SK-N-SH (cell line): ENCODE measurements at regions not wholly inside any gene's neighbourhood (a gene's known extent, or its start where the extent isn't known, plus 50 kb on each side); places are given as distances from the start of the nearest gene placed in this dataset.

ENCODE experiments used
- CTCF ChIA-PET: fragments of 300-600, 350-600 bp; formaldehyde crosslinking; extraction: SDS; loops from one replicate; lab custom pipeline; 2021; lab: Yijun Ruan, JAX
- POLR2A ChIA-PET: fragments of 350-600 bp; sonication (Branson Sonifier 250); formaldehyde crosslinking; extraction: SDS; loops from one replicate; lab custom pipeline; 2020; ENCODE audit warnings: antibody characterized with exemption, inconsistent platforms; lab: Yijun Ruan, JAX
- DNase-seq: peaks from one replicate; pipeline ENCODE4 v3.0.0; 2012
- H2AFZ ChIP-seq: fragments of 200-600 bp; sonication (generic); 2 replicates; pipeline ENCODE4 v1.8.1; 2016; ENCODE audit warnings: antibody characterized with exemption, mild to moderate bottlenecking, low read depth
- H3F3A ChIP-seq: fragments of 200-600 bp; sonication (generic); replicated peaks from 2 replicates; pipeline ENCODE3; 2016; ENCODE audit warnings: antibody characterized with exemption, mild to moderate bottlenecking; ENCODE audit not compliant: insufficient read depth
- H3K27ac ChIP-seq, 2 experiments: fragments of 200-500 bp in 1 of 2; fragments of 200-600 bp in 1 of 2; sonication (Bioruptor generic) in 1 of 2; sonication (generic), shearing (Covaris generic) in 1 of 2; 2 replicates each; pipeline versions ENCODE4 v1.5.1 to v1.6.1; 2014 to 2016; ENCODE audit warnings: low read depth in 2 of 2, inconsistent platforms in 1 of 2, low read length in 1 of 2, mild to moderate bottlenecking in 1 of 2, mixed read lengths in 1 of 2
- H3K27me3 ChIP-seq: fragments of 200-600 bp; sonication (generic), shearing (Covaris generic); 2 replicates; pipeline ENCODE4 v1.6.1; 2016; ENCODE audit warnings: mixed run types; ENCODE audit not compliant: insufficient read depth
- H3K36me3 ChIP-seq, 2 experiments: fragments of 200-500 bp in 1 of 2; fragments of 200-600 bp in 1 of 2; sonication (Bioruptor generic) in 1 of 2; sonication (generic) in 1 of 2; replicated peaks in 1 of 2; 2 replicates each; pipeline versions ENCODE3 to v1.5.1; 2014 to 2016; ENCODE audit warnings: low read length in 1 of 2, mild to moderate bottlenecking in 1 of 2; ENCODE audit not compliant: insufficient read depth in 2 of 2, control insufficient read depth in 1 of 2
- H3K4me1 ChIP-seq, 2 experiments: fragments of 200-500 bp in 1 of 2; fragments of 200-600 bp in 1 of 2; sonication (Bioruptor generic) in 1 of 2; sonication (generic), shearing (Covaris generic) in 1 of 2; 2 replicates each; pipeline versions ENCODE4 v1.5.1 to v1.6.1; 2014 to 2016; ENCODE audit warnings: low read depth in 1 of 2, low read length in 1 of 2, mixed run types in 1 of 2; ENCODE audit not compliant: insufficient read depth in 2 of 2, control insufficient read depth in 1 of 2
- H3K4me2 ChIP-seq: fragments of 200-600 bp; sonication (generic), shearing (Covaris generic); 2 replicates; pipeline ENCODE4 v1.6.1; 2017; ENCODE audit warnings: mixed run types
- H3K4me3 ChIP-seq, 2 experiments: fragments of 200-500 bp in 1 of 2; fragments of 200-600 bp in 1 of 2; sonication (Bioruptor generic) in 1 of 2; sonication (generic), shearing (Covaris generic) in 1 of 2; 2 replicates each; pipeline versions ENCODE4 v1.5.1 to v1.8.1; 2014 to 2016; ENCODE audit warnings: low read depth in 2 of 2, inconsistent platforms in 1 of 2, low read length in 1 of 2, mild to moderate bottlenecking in 1 of 2, mixed read lengths in 1 of 2, moderate library complexity in 1 of 2
- H3K79me2 ChIP-seq: fragments of 200-600 bp; sonication (generic); 2 replicates; pipeline ENCODE4 v1.8.1; 2017; ENCODE audit warnings: mild to moderate bottlenecking; ENCODE audit not compliant: insufficient read depth
- H3K9ac ChIP-seq: fragments of 200-600 bp; sonication (generic); 2 replicates; pipeline ENCODE4 v1.6.1; 2017; ENCODE audit warnings: mixed run types
- H3K9me2 ChIP-seq: fragments of 200-600 bp; sonication (generic); 2 replicates; pipeline ENCODE4 v1.6.1; 2017; ENCODE audit warnings: mixed run types
- H3K9me3 ChIP-seq: fragments of 200-600 bp; sonication (generic); 2 replicates; pipeline ENCODE4 v1.6.1; 2017; ENCODE audit warnings: mixed run types, mild to moderate bottlenecking, moderate library complexity
- H4K20me1 ChIP-seq: fragments of 200-600 bp; sonication (generic); 2 replicates; pipeline ENCODE4 v1.6.1; 2017; ENCODE audit warnings: mild to moderate bottlenecking, mixed run types; ENCODE audit not compliant: insufficient read depth
- CTCF ChIP-seq: fragments of 200-600 bp; sonication (generic); IDR thresholded peaks from 2 replicates; pipeline ENCODE4 v1.6.1; 2017; ENCODE audit warnings: antibody characterized with exemption, mild to moderate bottlenecking, moderate library complexity
- EZH2phosphoT487 ChIP-seq: fragments of 200-600 bp; sonication (generic); IDR thresholded peaks from 2 replicates; pipeline ENCODE4 v1.6.1; 2017; ENCODE audit warnings: low read depth, mixed run types, mild to moderate bottlenecking, antibody characterized with exemption, moderate library complexity, borderline replicate concordance
- FOSL2 ChIP-seq: IDR thresholded peaks from 2 replicates; pipeline ENCODE4 v1.4.0; 2012; ENCODE audit warnings: low read depth, mild to moderate bottlenecking, moderate library complexity, borderline replicate concordance
- FOXM1 ChIP-seq: IDR thresholded peaks from 2 replicates; pipeline ENCODE4 v1.4.0; 2012; ENCODE audit warnings: low read depth, mild to moderate bottlenecking
- MAX ChIP-seq: IDR thresholded peaks from 2 replicates; pipeline ENCODE4 v1.4.0; 2012; ENCODE audit warnings: low read depth
- MEF2A ChIP-seq: IDR thresholded peaks from 2 replicates; pipeline ENCODE4 v1.4.0; 2012; ENCODE audit warnings: low read depth, borderline replicate concordance
- MXI1 ChIP-seq: IDR thresholded peaks from 2 replicates; pipeline ENCODE4 v1.6.1; 2012; ENCODE audit warnings: mild to moderate bottlenecking, low read depth, low read length, improper control_type of control experiment
- NFIC ChIP-seq: IDR thresholded peaks from 2 replicates; pipeline ENCODE4 v1.4.0; 2012; ENCODE audit warnings: borderline replicate concordance
- NRF1 ChIP-seq: IDR thresholded peaks from 2 replicates; pipeline ENCODE4 v1.6.1; 2012; ENCODE audit warnings: low read depth, mild to moderate bottlenecking, low read length
- PBX3 ChIP-seq: IDR thresholded peaks from 2 replicates; pipeline ENCODE4; 2012
- POLR2AphosphoS5 ChIP-seq: IDR thresholded peaks from 2 replicates; pipeline ENCODE4 v1.6.1; 2012; ENCODE audit warnings: low read depth, low read length
- RFX5 ChIP-seq: IDR thresholded peaks from 2 replicates; pipeline ENCODE4 v1.6.1; 2012; ENCODE audit warnings: mild to moderate bottlenecking, improper control_type of control experiment, low read length
- SIN3A ChIP-seq: IDR thresholded peaks from 2 replicates; pipeline ENCODE4 v1.6.1; 2012; ENCODE audit warnings: low read depth, mild to moderate bottlenecking, low read length, moderate library complexity, borderline replicate concordance
- SMC3 ChIP-seq: IDR thresholded peaks from 2 replicates; pipeline ENCODE4 v1.6.1; 2012; ENCODE audit warnings: low read depth, low read length, improper control_type of control experiment
- TAF1 ChIP-seq: IDR thresholded peaks from 2 replicates; pipeline ENCODE4 v1.6.1; 2012; ENCODE audit warnings: low read depth, mild to moderate bottlenecking, low read length, moderate library complexity, borderline replicate concordance
- TCF12 ChIP-seq: IDR thresholded peaks from 2 replicates; pipeline ENCODE4 v1.4.0; 2012
- USF2 ChIP-seq: fragments of 150-350 bp; IDR thresholded peaks from 2 replicates; pipeline ENCODE4 v1.6.1; 2017; ENCODE audit warnings: antibody characterized with exemption, low read length, low read depth, borderline replicate concordance
- YY1 ChIP-seq: IDR thresholded peaks from 2 replicates; pipeline ENCODE4 v1.4.0; 2012; ENCODE audit warnings: low read depth, mild to moderate bottlenecking
- ZBTB33 ChIP-seq: IDR thresholded peaks from 2 replicates; pipeline ENCODE4 v1.4.0; 2012; ENCODE audit warnings: low read depth, borderline replicate concordance
- WGBS: methylation state at CpG from one replicate; pipeline ENCODE4 v1.1.6; 2017; ENCODE audit warnings: low lambda C conversion rate; 5-methylcytosine and 5-hydroxymethylcytosine counted together

- CTCF ChIA-PET = interaction anchor here (1.2 to 12.5 kb wide), 2 partner anchors 18 to 412 kb away, joined by 3 to 121 read pairs; no protein-coding TSS in a partner anchor
- no peak overlapping the region for H3K27ac ChIP-seq
- no peak overlapping the region for H3K4me2 ChIP-seq
- H3K9me3 ChIP-seq = no peaks in the 10 kb centered on the region
- 74% methylated on average over 10 of the region's 11 CpGs for WGBS
- H3K27me3 ChIP-seq = no peaks in the 10 kb centered on the region; the same call in 1 of the 2 replicates
- no peaks in the 10 kb centered on the region for H3K36me3 ChIP-seq
- no peaks in the 10 kb centered on the region for H3F3A ChIP-seq
- H3K9me2 ChIP-seq = no peaks in the 10 kb centered on the region
- no peak overlapping the region for H3K4me3 ChIP-seq
- no peak overlapping the region for H3K9ac ChIP-seq
- no peak for DNase-seq
- TF ChIP-seq SMC3 (no peak), MXI1 (no peak), SIN3A (no peak), MEF2A (no peak), YY1 (no peak), USF2 (no peak), RFX5 (no peak), POLR2AphosphoS5 (no peak), ZBTB33 (no peak), PBX3 (no peak), FOXM1 (no peak), CTCF (no peak), NRF1 (no peak), FOSL2 (no peak), NFIC (no peak), MAX (no peak), TAF1 (no peak), TCF12 (no peak), EZH2phosphoT487 (no peak)
- H2AFZ ChIP-seq = no peak overlapping the region
- peaks cover 0 to 14% of the 10 kb centered on the region in 2 experiments; a peak in 2 of 4 replicates for H3K4me1 ChIP-seq
- no peaks in the 10 kb centered on the region for H3K79me2 ChIP-seq
- H4K20me1 ChIP-seq = no peaks in the 10 kb centered on the region
- POLR2A ChIA-PET = no interaction called here
Measured at GRCh38 chr11:45752106-45752505, 52.8 kb upstream of the SLC35C1 start.
